HG02870 (cell line): ENCODE measurements at regions not wholly inside any gene's neighbourhood (a gene's known extent, or its start where the extent isn't known, plus 50 kb on each side); places are given as distances from the start of the nearest gene placed in this dataset.

ENCODE experiments used
- ATAC-seq: cut with Tn5 transposase; IDR thresholded peaks from one replicate; pipeline ENCODE4 v1.9.1; 2021; ENCODE audit warnings: mild to moderate bottlenecking, moderate library complexity; ENCODE audit not compliant: unreplicated experiment

- no peak for ATAC-seq
These were observed 53.5 kb upstream of the CCDC54 start for GRCh38 chr3:107323723-107324122.

DNA sequence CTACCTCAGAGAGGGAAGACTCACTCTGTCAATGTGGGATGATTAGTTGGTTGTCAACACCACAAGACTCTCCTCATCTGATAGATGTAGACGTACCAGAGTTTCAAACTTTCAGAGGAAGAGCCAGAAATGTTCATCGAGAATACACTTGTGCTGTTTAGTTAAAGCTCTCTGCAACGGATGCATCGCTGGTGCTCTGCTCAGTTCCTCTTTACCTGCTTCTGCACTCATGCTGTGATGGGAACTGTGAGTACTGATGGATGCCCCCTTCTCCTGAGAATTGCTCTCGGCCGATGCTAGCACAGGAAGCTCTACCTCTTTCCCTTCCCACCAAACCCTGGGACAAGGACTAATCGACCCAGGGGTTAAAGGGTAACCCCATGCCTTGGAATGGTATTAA, 51.8 kb upstream of the CCDC54 start:
- ATAC-seq: no peak
